GM19397 (cell line): ENCODE measurements at regions not wholly inside any gene's neighbourhood (a gene's known extent, or its start where the extent isn't known, plus 50 kb on each side); places are given as distances from the start of the nearest gene placed in this dataset.

ENCODE experiments used
- ATAC-seq: cut with Tn5 transposase; IDR thresholded peaks from one replicate; pipeline ENCODE4 v1.9.1; 2021; ENCODE audit warnings: mild to moderate bottlenecking, moderate library complexity; ENCODE audit not compliant: unreplicated experiment

DNA sequence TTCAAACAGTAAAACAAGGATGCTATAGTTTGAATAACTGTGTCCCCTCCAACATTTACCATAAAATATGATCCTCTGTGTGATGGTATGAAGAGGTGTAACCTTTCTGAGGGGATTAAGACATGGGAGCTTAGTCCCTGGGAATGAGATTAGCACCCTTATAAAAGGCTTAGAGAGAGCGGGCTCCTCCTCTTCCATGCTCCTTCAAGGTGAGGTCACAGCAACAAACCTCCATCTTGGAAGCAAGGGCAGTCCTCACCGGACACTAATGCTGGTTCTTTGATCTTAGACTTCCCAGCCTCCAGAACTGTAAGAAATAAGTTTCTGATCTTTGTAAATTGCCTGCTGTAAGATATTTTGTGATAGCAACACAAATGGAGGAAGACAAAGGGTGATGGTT lies 700.3 kb downstream of the TMEM182 start:
- no peak for ATAC-seq

- no peak for ATAC-seq
These were observed 700.9 kb downstream of the TMEM182 start for GRCh38 chr2:103462712-103463111.

DNA sequence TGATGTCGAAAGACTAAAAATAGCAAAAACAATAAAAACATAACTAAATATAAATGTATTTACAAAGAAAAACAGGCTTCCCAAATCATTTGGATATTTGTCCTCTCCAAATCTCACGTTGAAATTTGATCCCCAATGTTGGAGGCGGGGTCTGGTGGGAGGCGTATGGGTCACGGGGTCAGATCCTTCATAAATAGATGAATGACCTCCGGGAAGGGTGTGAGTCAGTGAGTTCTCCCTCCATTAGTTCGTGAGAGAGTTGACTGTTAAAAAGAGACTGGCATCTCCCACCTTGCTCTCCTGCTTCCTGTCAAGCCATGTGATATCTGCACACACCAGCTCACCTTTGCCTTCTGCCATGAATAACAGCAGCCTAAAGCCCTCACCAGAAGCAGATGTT lies 703.0 kb downstream of the TMEM182 start:
- no peak for ATAC-seq

- no peak for ATAC-seq
These were observed 708.0 kb downstream of the TMEM182 start for GRCh38 chr2:103469800-103470199.

DNA sequence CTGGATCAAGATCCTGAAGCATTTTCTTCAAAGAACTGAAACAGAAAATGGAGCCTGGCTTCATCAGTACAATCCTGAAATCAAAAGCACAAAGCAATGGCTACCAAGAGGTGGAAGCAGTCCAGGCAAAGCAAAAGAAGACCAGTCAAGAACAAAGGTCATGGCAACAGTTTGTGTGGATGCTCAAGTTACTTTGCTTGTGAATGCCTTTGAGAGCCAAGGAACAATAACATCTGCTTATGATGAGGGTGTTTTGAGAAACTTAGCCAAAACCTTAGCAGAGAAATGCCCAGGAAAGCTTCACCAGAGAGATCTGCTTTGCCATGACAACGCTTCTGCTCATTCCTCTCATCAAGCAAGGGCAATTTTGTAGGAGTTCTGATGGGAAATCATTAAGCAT lies 723.1 kb downstream of the TMEM182 start:
- ATAC-seq = no peak

GRCh38 chr2:103496850-103497249 lies 735.0 kb downstream of the TMEM182 start:
- no peak for ATAC-seq

GRCh38 chr2:103506812-103507211 lies 745.0 kb downstream of the TMEM182 start:
- ATAC-seq = no peak

DNA sequence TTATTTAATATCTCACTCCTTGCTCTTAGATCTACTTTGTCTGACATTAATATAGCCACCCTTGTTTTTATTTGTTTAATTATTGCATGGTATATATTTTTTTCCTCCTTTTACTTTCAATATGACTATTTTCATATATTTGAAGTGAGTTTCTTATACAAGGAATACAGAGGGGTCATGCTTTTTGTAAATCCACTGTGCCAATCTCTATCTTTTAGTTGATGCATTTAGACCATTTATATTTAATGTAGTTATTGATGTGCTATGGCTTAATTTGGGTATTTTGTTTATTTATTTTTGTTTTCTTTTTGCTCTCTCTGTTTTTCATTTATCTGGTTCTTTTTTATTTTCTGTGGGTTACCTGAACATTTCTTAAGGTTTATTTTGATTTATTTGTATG lies 750.6 kb downstream of the TMEM182 start:
- ATAC-seq = no peak

GRCh38 chr2:103520547-103520946 lies 758.7 kb downstream of the TMEM182 start:
- ATAC-seq = no peak

DNA sequence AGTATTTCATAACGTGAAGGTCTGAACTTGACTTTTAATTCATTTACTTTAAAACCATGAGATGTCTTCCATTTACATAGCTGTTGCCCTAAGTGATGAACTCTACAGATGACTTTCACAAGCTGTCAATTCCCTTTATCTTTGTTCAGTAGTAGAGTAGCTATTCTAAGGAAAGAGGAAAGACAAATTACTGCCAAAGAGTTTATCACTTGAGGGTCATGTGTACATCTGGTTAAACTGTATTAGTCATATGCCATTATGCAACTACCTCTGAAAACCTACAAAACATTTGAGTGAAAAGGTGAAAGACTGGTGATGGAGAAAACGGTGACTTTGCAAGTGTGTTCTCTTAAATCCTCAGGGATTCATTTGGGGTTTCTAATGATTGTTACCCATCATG lies 763.9 kb downstream of the TMEM182 start:
- no peak for ATAC-seq

GRCh38 chr2:103526757-103527156 lies 764.9 kb downstream of the TMEM182 start:
- no peak for ATAC-seq

GRCh38 chr2:103527278-103527677 lies 765.4 kb downstream of the TMEM182 start:
- no peak for ATAC-seq

DNA sequence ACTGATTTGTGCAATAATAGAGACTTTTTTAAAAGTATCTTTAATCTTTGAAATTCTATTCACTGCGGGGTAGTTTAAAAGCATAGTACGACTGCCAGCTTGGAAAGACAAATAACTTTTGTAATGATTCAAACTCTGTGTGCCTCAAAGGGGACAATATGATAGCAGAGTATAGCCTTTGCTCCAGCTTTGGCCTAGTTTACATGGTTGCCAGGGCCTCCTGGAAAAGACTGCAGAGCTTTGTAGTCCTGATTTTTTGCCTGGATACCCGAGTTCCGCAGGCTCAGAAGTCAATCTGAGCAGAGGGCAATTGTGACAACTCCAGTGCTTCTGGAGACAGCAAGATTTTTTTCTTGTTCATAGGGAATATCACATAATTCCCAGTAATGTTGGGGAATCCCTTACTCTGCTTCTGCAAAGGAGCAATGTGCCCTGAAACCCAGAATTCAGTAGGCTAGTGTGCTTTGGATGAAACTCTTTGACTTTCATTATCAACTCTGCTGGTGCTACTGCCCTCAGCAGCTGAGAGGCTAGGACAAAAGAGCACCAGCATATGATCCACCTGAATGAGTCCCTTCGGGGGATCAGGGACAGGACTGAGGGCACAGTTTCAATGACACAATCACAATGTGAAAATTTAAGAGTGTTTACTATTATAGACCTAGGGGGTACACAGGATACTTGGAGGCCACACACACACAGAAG lies 768.1 kb downstream of the TMEM182 start:
- no peak for ATAC-seq

DNA sequence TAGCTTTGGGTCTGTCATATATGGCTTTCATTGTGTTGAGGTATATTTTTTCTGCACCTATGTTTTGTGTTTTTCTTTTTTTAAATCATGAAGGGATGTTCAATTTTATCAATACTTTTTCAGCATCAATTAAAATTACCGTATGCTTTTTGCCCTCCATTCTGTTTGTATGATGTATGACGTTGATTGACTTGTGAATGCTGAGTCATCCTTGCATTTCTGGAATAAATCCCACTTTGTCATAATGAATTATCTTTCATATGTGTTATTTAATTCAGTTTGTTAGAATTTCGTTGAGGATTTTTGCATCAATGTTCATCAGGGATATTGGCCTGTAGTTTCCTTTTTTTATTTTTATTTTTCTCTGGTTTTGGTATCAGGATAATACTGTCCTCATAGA lies 790.9 kb downstream of the TMEM182 start:
- no peak for ATAC-seq

GRCh38 chr2:103594823-103595222 lies 833.0 kb downstream of the TMEM182 start:
- no peak for ATAC-seq

- ATAC-seq = no peak
These were observed 843.4 kb downstream of the TMEM182 start for GRCh38 chr2:103605071-103605780.

- ATAC-seq = no peak
These were observed 853.8 kb downstream of the TMEM182 start for GRCh38 chr2:103615611-103616105.

- no peak for ATAC-seq
These were observed 855.1 kb downstream of the TMEM182 start for GRCh38 chr2:103616891-103617290.

GRCh38 chr2:103618112-103618511 lies 856.3 kb downstream of the TMEM182 start:
- no peak for ATAC-seq

DNA sequence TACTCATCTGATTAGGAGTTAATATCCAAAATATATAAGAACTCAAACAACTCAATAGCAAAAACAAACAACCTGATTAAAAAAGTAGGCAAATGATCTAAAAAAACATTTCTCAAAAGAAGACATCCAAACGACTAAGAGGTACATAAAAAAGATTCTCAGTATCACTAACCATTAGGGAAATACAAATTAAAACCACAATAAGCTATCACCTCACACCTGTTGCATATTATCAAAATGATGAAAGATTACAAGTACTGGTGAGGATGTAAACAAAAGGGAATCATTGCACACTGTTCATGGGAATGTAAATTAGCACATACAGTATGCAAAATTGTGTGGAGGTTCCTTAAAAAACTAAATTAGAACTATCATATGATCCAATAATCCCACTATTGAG lies 865.5 kb downstream of the TMEM182 start:
- no peak for ATAC-seq

DNA sequence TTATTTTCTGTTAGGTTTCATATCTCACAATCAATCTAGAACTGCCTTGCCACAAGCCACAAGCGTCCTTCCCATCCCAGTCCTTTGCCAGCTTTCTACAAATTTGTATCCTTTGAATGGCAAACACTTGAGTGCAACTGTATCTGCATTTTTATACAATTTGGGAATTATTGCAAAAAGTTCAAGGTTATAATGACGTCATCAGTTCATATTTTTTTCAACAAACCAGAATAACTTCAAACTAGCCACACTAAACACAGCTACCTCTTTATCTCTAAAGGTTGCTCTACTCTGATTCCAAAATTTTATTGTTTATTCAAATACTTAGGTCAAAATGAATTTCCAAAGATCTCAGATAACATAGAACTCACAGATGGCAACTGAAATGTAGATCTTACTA lies 877.1 kb downstream of the TMEM182 start:
- ATAC-seq = no peak

- no peak for ATAC-seq
These were observed 894.7 kb downstream of the TMEM182 start for GRCh38 chr2:103656558-103656957.
